ENCODE measurements at regions not wholly inside any gene's neighbourhood (a gene's known extent, or its start where the extent isn't known, plus 50 kb on each side); places are given as distances from the start of the nearest gene placed in this dataset.

DNA sequence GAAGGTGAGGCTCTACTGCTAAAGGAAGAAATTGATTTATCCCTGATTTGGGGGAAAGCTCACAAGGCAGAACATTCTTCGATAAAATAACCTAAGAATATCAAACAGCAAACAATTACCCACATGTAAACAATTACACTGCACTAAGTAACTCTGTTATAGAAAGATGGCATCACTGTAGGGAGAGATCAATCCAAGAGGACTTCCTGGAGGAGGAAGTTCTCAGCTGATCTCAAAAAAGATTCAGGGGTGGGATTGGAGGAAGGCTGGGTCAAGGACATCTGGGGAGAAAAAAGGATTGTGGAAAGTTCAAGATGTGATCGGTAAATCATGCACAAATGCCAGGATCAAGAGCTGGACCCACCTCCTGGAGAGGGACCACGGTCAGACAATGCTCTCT lies 361.0 kb upstream of the SULF2 start:
- TF ChIP-seq, protein P1, sequence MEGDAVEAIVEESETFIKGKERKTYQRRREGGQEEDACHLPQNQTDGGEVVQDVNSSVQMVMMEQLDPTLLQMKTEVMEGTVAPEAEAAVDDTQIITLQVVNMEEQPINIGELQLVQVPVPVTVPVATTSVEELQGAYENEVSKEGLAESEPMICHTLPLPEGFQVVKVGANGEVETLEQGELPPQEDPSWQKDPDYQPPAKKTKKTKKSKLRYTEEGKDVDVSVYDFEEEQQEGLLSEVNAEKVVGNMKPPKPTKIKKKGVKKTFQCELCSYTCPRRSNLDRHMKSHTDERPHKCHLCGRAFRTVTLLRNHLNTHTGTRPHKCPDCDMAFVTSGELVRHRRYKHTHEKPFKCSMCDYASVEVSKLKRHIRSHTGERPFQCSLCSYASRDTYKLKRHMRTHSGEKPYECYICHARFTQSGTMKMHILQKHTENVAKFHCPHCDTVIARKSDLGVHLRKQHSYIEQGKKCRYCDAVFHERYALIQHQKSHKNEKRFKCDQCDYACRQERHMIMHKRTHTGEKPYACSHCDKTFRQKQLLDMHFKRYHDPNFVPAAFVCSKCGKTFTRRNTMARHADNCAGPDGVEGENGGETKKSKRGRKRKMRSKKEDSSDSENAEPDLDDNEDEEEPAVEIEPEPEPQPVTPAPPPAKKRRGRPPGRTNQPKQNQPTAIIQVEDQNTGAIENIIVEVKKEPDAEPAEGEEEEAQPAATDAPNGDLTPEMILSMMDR (IDR thresholded peaks at IDR 0.05; ENCODE audit: low read depth, low read length) = no peak
- TF ChIP-seq POLR2A (IDR thresholded peaks at IDR 0.05; ENCODE audit: extremely low read depth, insufficient read length) = no peak
